ENCODE measurements at regions not wholly inside any gene's neighbourhood (a gene's known extent, or its start where the extent isn't known, plus 50 kb on each side); places are given as distances from the start of the nearest gene placed in this dataset.

DNA sequence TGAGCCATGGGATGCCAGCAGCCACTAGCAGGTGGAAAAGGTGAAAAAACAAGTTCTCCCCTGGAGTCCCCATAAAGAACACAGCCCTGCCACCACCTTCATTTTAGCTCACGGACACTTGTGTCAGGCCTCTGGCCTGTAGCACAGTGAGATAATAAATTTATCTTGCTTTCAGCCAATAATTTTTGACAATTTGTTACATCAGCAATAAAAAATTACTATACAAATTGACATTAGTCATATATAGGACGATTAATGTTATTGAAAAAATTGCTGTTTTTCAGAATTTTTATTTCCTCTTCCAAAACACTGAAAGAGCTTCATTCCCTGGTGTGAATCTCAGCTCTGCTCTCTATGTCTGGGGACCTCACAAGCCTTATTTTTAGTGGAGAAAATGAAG, 152.9 kb upstream of the ETV3 start:
- TF ChIP-seq, protein P1, sequence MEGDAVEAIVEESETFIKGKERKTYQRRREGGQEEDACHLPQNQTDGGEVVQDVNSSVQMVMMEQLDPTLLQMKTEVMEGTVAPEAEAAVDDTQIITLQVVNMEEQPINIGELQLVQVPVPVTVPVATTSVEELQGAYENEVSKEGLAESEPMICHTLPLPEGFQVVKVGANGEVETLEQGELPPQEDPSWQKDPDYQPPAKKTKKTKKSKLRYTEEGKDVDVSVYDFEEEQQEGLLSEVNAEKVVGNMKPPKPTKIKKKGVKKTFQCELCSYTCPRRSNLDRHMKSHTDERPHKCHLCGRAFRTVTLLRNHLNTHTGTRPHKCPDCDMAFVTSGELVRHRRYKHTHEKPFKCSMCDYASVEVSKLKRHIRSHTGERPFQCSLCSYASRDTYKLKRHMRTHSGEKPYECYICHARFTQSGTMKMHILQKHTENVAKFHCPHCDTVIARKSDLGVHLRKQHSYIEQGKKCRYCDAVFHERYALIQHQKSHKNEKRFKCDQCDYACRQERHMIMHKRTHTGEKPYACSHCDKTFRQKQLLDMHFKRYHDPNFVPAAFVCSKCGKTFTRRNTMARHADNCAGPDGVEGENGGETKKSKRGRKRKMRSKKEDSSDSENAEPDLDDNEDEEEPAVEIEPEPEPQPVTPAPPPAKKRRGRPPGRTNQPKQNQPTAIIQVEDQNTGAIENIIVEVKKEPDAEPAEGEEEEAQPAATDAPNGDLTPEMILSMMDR (IDR thresholded peaks at IDR 0.05): no peak
- no peak for TF ChIP-seq POLR2AphosphoS5 (IDR thresholded peaks at IDR 0.05)
- TF ChIP-seq POLR2A (IDR thresholded peaks at IDR 0.05): no peak

All from prostate gland (tissue), 2 donors.